K562 (cell line): ENCODE measurements at regions not wholly inside any gene's neighbourhood (a gene's known extent, or its start where the extent isn't known, plus 50 kb on each side); places are given as distances from the start of the nearest gene placed in this dataset.

Source experiments
- ATAC-seq: fragments of 200-7000 bp; cut with Tn5 transposase; 3 replicates; pipeline ENCODE4 v1.9.1; 2020; ENCODE audit warnings: moderate library complexity
- BruUV-seq: library from RNA; stranded (reverse); fragments of 400-500 nt; replicated peaks from 2 replicates; lab custom pipeline; 2021; lab: Mats Ljungman, UMichigan
- CTCF ChIA-PET: fragments of 300-600 bp; formaldehyde crosslinking; extraction: SDS; loops from one replicate; lab custom pipeline; 2021; ENCODE audit warnings: low intra/inter-chr PET ratio; lab: Yijun Ruan, JAX
- POLR2A ChIA-PET: fragments of 300-600, 350-650 bp; sonication (Branson Sonifier 250); formaldehyde crosslinking; extraction: SDS; loops from one replicate; lab custom pipeline; 2021; ENCODE audit warnings: antibody characterized with exemption, inconsistent platforms; lab: Yijun Ruan, JAX
- DNase-seq, 4 experiments: peaks; one replicate each; pipeline versions ENCODE4 v3.0.0 to v3.0.0-alpha.2; 2011 to 2018; ENCODE audit warnings: low spot score in 3 of 4, mixed read lengths in 3 of 4; ENCODE audit errors: extremely low read depth in 1 of 4
- FAIRE-seq: peaks from 2 replicates; lab custom pipeline; 2011; peaks lifted over from hg19 to GRCh38; lab: Jason Lieb, UNC
- H2AFZ ChIP-seq: 2 replicates; pipeline ENCODE4 v1.6.0; 2011; ENCODE audit warnings: low read depth, low read length, control low read depth, inconsistent platforms
- H3K27ac ChIP-seq: fragments of 200-600 bp; 3 replicates; pipeline ENCODE4 v1.8.0; 2011; ENCODE audit warnings: low read depth, mild to moderate bottlenecking, control low read depth, inconsistent platforms, low read length, moderate library complexity, mixed read lengths; ENCODE audit errors: extremely low read depth
- H3K27me3 ChIP-seq, 2 experiments: fragments of 300-600 bp in 1 of 2; 2 replicates in 1 of 2; 3 replicates in 1 of 2; pipeline versions ENCODE4 v1.6.0 to v1.8.0; 2011; ENCODE audit warnings: inconsistent platforms in 2 of 2, low read length in 2 of 2, mild to moderate bottlenecking in 1 of 2, mixed read lengths in 1 of 2, moderate library complexity in 1 of 2; ENCODE audit not compliant: control insufficient read depth in 2 of 2, insufficient read depth in 2 of 2
- H3K36me3 ChIP-seq: fragments of 300-600 bp; 3 replicates; pipeline ENCODE4 v1.8.0; 2011; ENCODE audit warnings: mild to moderate bottlenecking, low read length, inconsistent platforms; ENCODE audit not compliant: control insufficient read depth, insufficient read depth
- H3K4me1 ChIP-seq, 2 experiments: fragments of 200-600 bp in 1 of 2; replicated peaks in 1 of 2; 2 replicates in 1 of 2; 3 replicates in 1 of 2; pipeline versions ENCODE4 v1.5.1 to v1.8.0; 2011; ENCODE audit warnings: inconsistent platforms in 2 of 2, low read length in 2 of 2, mild to moderate bottlenecking in 1 of 2, mixed read lengths in 1 of 2, moderate library complexity in 1 of 2; ENCODE audit not compliant: control insufficient read depth in 2 of 2, insufficient read depth in 2 of 2
- H3K4me2 ChIP-seq: 2 replicates; pipeline ENCODE4 v1.6.1; 2011; ENCODE audit warnings: low read length, control low read depth, inconsistent platforms, mixed read lengths; ENCODE audit not compliant: insufficient read depth
- H3K4me3 ChIP-seq: fragments of 200-600 bp; sonication (generic), shearing (Covaris generic); 2 replicates; pipeline ENCODE4 v1.5.1; 2016; ENCODE audit warnings: control low read depth, inconsistent platforms
- H3K79me2 ChIP-seq: fragments of 200-600 bp; 3 replicates; pipeline ENCODE4 v1.8.0; 2011; ENCODE audit warnings: low read length, inconsistent platforms; ENCODE audit not compliant: control insufficient read depth, insufficient read depth
- H3K9ac ChIP-seq, 2 experiments: 2 replicates each; pipeline versions ENCODE4 v1.6.0 to v1.6.1; 2011; ENCODE audit warnings: low read depth in 2 of 2, low read length in 2 of 2, control low read depth in 1 of 2, inconsistent platforms in 1 of 2, mild to moderate bottlenecking in 1 of 2, mixed read lengths in 1 of 2; ENCODE audit not compliant: insufficient read depth in 1 of 2
- H3K9me1 ChIP-seq: one replicate; pipeline ENCODE4 v1.6.0; 2011; ENCODE audit warnings: inconsistent platforms, mild to moderate bottlenecking, low read length, moderate library complexity; ENCODE audit not compliant: control insufficient read depth, insufficient read depth
- H3K9me3 ChIP-seq: replicated peaks from 2 replicates; pipeline ENCODE4 v1.5.1; 2011; ENCODE audit warnings: low read depth, low read length, inconsistent platforms; ENCODE audit not compliant: control insufficient read depth, insufficient read depth
- H4K20me1 ChIP-seq: replicated peaks from 2 replicates; pipeline ENCODE4 v1.6.1; 2011; ENCODE audit warnings: low read length, inconsistent platforms, mixed read lengths; ENCODE audit not compliant: control insufficient read depth, insufficient read depth
- BCOR ChIP-seq: fragments of 450-650 bp; IDR thresholded peaks from 2 replicates; pipeline ENCODE4 v1.6.1; 2016
- BRD4 ChIP-seq: fragments of 200-600 bp; sonication (generic); IDR thresholded peaks from 2 replicates; pipeline ENCODE4 v1.6.1; 2017; ENCODE audit warnings: inconsistent platforms
- CHD2 ChIP-seq: IDR thresholded peaks from 2 replicates; pipeline ENCODE4 v1.6.1; 2011; ENCODE audit warnings: low read depth, low read length
- CREB3 ChIP-seq: fragments of 450-650 bp; conservative IDR thresholded peaks from 2 replicates; pipeline ENCODE4 v1.6.1; 2016; ENCODE audit warnings: missing genetic modification characterization, low read depth, mild to moderate bottlenecking, missing compliant biosample characterization, moderate library complexity
- HDAC2 ChIP-seq: fragments of 450-650 bp; IDR thresholded peaks from 2 replicates; pipeline ENCODE4 v1.6.1; 2016; ENCODE audit warnings: mild to moderate bottlenecking
- HDAC3 ChIP-seq: fragments of 450-650 bp; IDR thresholded peaks from 2 replicates; pipeline ENCODE4 v1.6.1; 2018; ENCODE audit warnings: borderline replicate concordance, mild to moderate bottlenecking, moderate library complexity; ENCODE audit not compliant: partially characterized antibody
- MCM5 ChIP-seq: fragments of 450-650 bp; IDR thresholded peaks from 2 replicates; pipeline ENCODE4 v1.6.1; 2016; ENCODE audit warnings: low read depth
- PTBP1 ChIP-seq: fragments of 200-400 bp; formaldehyde crosslinking; IDR thresholded peaks from 2 replicates; pipeline ENCODE4 v1.6.1; 2017; ENCODE audit warnings: low read depth, low read length
- RBM25 ChIP-seq: fragments of 200-400 bp; formaldehyde crosslinking; IDR thresholded peaks from 2 replicates; pipeline ENCODE4 v1.6.1; 2018; ENCODE audit warnings: low read length, low read depth, moderate library complexity; ENCODE audit not compliant: severe bottlenecking
- RBM34 ChIP-seq: fragments of 200-400 bp; formaldehyde crosslinking; IDR thresholded peaks from 2 replicates; pipeline ENCODE4 v1.6.1; 2018; ENCODE audit warnings: low read length, borderline replicate concordance; ENCODE audit not compliant: insufficient read depth
- SAFB2 ChIP-seq: fragments of 200-400 bp; formaldehyde crosslinking; IDR thresholded peaks from 2 replicates; pipeline ENCODE4 v1.6.1; 2018; ENCODE audit warnings: borderline replicate concordance, low read length, low read depth, moderate library complexity; ENCODE audit not compliant: severe bottlenecking
- ZFP36 ChIP-seq: fragments of 150-350 bp; IDR thresholded peaks from 2 replicates; pipeline ENCODE4 v1.6.1; 2018; ENCODE audit warnings: low read length, low read depth; ENCODE audit not compliant: partially characterized antibody
- ZNF12 ChIP-seq: sonication (generic); formaldehyde crosslinking; IDR thresholded peaks from 2 replicates; pipeline ENCODE4 v1.4.0; 2020; ENCODE audit warnings: mild to moderate bottlenecking, missing genetic modification reagents
- ZNF174 ChIP-seq: fragments of 250-450 bp; sonication (Bioruptor Pico); IDR thresholded peaks from 2 replicates; pipeline ENCODE4 v1.4.0; 2020; ENCODE audit warnings: mild to moderate bottlenecking
- ZNF239 ChIP-seq: fragments of 250-450 bp; sonication (Bioruptor Pico); IDR thresholded peaks from 2 replicates; pipeline ENCODE4 v1.4.0; 2020; ENCODE audit warnings: mild to moderate bottlenecking
- WGBS: fragments of 100-300 bp; shearing (Covaris generic); methylation state at CpG from one replicate; pipeline ENCODE4 v1.1.6; 2016; ENCODE audit warnings: low coverage, mixed read lengths; ENCODE audit not compliant: insufficient coverage; ENCODE audit errors: missing lambda C conversion rate; 5-methylcytosine and 5-hydroxymethylcytosine counted together
- in situ Hi-C: fragments of 300-500 bp; cut with MboI; formaldehyde crosslinking; loops from 4 replicates; pipeline ENCODE4 v1.15.0; 2018; ENCODE audit warnings: inconsistent platforms, mixed read lengths
- intact Hi-C: fragments of 100-400 bp; cut with micrococcal nuclease; formaldehyde crosslinking; loops from 2 replicates; pipeline ENCODE4 v1.14.2; 2022

DNA sequence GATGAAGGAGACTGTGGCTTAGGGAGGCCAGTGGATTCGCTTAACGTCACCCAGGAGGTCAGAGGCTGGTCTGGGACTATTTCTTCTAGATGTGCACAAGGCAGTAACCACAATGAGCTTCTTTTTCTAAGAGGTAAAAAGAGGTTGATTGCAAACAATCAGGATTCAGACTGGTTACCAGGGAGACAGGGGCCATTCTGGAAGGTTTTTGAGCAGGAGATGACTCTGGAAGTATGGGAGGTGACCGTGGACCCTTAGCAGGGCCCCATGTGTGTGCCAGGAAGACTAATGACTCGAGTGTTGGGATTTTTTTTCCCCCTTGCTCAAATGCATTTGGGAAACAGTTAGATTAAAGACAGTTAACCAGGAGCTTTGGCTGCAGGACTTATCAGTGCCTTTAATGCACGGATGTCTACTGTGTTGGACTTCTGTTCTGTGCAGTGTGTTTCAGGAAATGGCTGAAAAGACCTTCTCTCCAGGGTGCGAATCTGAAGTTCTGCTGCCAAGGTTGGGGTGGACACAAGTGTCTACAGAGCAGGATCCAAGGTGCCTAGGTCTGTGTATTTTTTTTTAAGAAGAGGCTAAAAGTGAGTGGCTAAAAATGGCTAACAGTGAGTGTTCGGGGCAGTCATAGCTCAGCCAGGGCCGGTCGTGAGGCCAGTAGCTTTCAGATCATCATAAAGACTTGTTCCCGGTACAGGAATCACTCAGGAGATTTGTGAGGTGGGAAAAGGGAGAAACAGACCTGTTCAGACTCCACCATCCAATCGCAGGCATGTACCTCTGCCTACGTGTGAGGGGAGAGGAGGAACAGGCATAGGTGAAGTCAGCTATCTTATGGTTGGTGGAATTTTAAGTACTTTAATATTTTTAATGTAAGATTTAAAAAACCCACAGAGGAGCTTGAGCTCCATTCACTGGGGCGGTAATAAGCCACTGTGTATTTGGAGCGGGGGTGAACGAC lies 82.3 kb upstream of the CIBAR2 start (continued):
- no peak for TF ChIP-seq CREB3
- 0 out of 2 replicates have a peak, but pooled peaks have one; percentile 63 for TF ChIP-seq PTBP1
- TF ChIP-seq BRD4 = no peak
- peak; percentile 100 for TF ChIP-seq ZNF239 (CRISPR knock-in tag)
- no peak for TF ChIP-seq SAFB2
- peak; percentile 88 for TF ChIP-seq BCOR
- TF ChIP-seq ZNF174 (CRISPR knock-in tag) = no peak
- no peak for TF ChIP-seq MCM5
- TF ChIP-seq CHD2 = no peak
- peak; percentile 31; the same call in 1 of the 2 replicates for TF ChIP-seq HDAC2

DNA sequence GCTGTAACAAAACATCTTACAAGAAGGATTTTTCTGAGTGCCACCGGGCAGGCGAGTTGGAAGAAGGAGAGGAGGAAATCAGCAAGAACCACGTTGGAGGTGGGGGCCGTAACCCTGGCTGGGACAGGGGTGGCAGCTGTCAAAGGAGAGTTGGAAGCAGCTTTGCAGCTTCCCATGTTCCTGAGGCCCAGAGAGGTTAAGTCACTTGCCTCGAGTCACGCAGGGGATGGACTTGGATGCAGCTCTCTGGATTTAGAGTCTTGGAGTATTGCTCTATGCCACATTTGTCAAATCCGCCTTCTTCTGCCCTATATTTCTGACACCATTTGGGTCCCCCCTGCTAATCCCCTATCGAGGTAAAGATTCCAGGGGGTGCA lies 83.0 kb upstream of the CIBAR2 start:
- no peaks in the 10 kb centered on the region for H3K9me3 ChIP-seq
- TF ChIP-seq ZNF12 (CRISPR knock-in tag) (0 out of 2 replicates have a peak, but pooled peaks have one; percentile 34), RBM34 (no peak), RBM25 (peak; percentile 50), ZFP36 (peak; percentile 53), HDAC3 (no peak)
- TF ChIP-seq, all 486 proteins: peak for 3
- in situ Hi-C loops = no loop called here
- Histone ChIP-seq H3K79me2 (peaks cover 22% of the 10 kb centered on the region; the same call in 2 of the 3 replicates), H3K27ac (no peak overlapping the region), H3K9me1 (peaks cover 4% of the 10 kb centered on the region), H2AFZ (no peak overlapping the region), H3K4me2 (no peak overlapping the region), H3K4me1 (peaks cover 10 to 23% of the 10 kb centered on the region in 2 experiments; a peak in 4 of 5 replicates), H3K9ac (no peak overlapping the region), H3K4me3 (no peak overlapping the region), H3K36me3 (no peaks in the 10 kb centered on the region; the same call in 2 of the 3 replicates), H3K27me3 (no peaks in the 10 kb centered on the region), H4K20me1 (peaks cover 7% of the 10 kb centered on the region; the same call in 1 of the 2 replicates)
- no peak for ATAC-seq
- WGBS = 76% methylated on average over 7 of the region's 8 CpGs
- no peak for DNase-seq
- POLR2A ChIA-PET = interaction anchor here (0.5 kb wide), 1 partner anchor 128 kb away, joined by 3 read pairs; no protein-coding TSS in a partner anchor
- intact Hi-C loops = no loop called here
- FAIRE-seq = no peak
- CTCF ChIA-PET = no interaction called here
- BruUV-seq = no TSS peak
